OCI-LY7 (cell line): ENCODE measurements at regions not wholly inside any gene's neighbourhood (a gene's known extent, or its start where the extent isn't known, plus 50 kb on each side); places are given as distances from the start of the nearest gene placed in this dataset.

Experiments
- EZH2phosphoT487 ChIP-seq: fragments of 200-600 bp; sonication (generic); IDR thresholded peaks from 2 replicates; pipeline ENCODE4 v1.6.1; 2018; ENCODE audit warnings: low read depth, borderline replicate concordance, mild to moderate bottlenecking, mixed run types, antibody characterized with exemption, low read length, moderate library complexity, mixed read lengths
- TF ChIP-seq, protein P1 (sequence below): fragments of 200-600 bp; sonication (generic); conservative IDR thresholded peaks from 2 replicates; pipeline ENCODE4 v1.5.1; 2014; ENCODE audit warnings: mild to moderate bottlenecking, antibody characterized with exemption, low read length, moderate library complexity, mixed read lengths

DNA sequence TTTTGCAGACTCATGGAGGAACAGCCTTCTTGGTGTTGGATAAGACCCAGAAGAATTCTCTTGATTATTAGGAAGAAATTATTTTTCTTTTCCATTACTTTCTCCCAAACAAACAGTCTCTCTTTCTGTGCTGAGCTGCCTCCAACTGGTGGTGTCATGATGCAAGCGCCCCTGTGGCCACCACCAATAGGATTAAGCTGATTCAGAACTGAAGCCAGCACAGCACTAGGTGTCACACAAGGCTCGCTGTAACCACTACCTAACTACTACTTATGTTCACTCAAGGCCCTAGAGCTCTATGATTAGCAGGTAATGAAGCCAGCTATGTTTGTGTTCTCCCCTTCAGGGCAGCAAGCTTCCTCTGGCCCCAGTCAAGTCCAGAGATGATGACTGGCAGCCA, 123.4 kb downstream of the HTR1B start:
- TF ChIP-seq, protein P1, sequence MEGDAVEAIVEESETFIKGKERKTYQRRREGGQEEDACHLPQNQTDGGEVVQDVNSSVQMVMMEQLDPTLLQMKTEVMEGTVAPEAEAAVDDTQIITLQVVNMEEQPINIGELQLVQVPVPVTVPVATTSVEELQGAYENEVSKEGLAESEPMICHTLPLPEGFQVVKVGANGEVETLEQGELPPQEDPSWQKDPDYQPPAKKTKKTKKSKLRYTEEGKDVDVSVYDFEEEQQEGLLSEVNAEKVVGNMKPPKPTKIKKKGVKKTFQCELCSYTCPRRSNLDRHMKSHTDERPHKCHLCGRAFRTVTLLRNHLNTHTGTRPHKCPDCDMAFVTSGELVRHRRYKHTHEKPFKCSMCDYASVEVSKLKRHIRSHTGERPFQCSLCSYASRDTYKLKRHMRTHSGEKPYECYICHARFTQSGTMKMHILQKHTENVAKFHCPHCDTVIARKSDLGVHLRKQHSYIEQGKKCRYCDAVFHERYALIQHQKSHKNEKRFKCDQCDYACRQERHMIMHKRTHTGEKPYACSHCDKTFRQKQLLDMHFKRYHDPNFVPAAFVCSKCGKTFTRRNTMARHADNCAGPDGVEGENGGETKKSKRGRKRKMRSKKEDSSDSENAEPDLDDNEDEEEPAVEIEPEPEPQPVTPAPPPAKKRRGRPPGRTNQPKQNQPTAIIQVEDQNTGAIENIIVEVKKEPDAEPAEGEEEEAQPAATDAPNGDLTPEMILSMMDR = no peak
- no peak for TF ChIP-seq EZH2phosphoT487
